ENCODE measurements at regions not wholly inside any gene's neighbourhood (a gene's known extent, or its start where the extent isn't known, plus 50 kb on each side); places are given as distances from the start of the nearest gene placed in this dataset.

- H3K27ac Mint-ChIP-seq = no peak overlapping the region
- peaks cover 3% of the 10 kb centered on the region for H3K36me3 Mint-ChIP-seq (ENCODE audit: insufficient read depth)
- peaks cover 11% of the 10 kb centered on the region for H3K9me3 Mint-ChIP-seq (ENCODE audit: low read depth)
- no peak for TF ChIP-seq CTCF (IDR thresholded peaks at IDR 0.05; ENCODE audit: unreplicated experiment)
- DNase-seq (ENCODE audit: low spot score, unreplicated experiment) = no peak
- H3K4me1 Mint-ChIP-seq (ENCODE audit: low read depth) = peaks cover 49% of the 10 kb centered on the region
- H3K27me3 Mint-ChIP-seq = no peaks in the 10 kb centered on the region
- H3K4me3 Mint-ChIP-seq (ENCODE audit: low read depth) = no peak overlapping the region
These were observed 54.5 kb upstream of the ARMC2 start for GRCh38 chr6:108793516-108794251.

GRCh38 chr6:108795122-108795521 lies 53.1 kb upstream of the ARMC2 start:
- no peak for TF ChIP-seq CTCF (IDR thresholded peaks at IDR 0.05; ENCODE audit: unreplicated experiment)
- H3K4me1 Mint-ChIP-seq (ENCODE audit: low read depth) = peaks cover 62% of the 10 kb centered on the region
- no peaks in the 10 kb centered on the region for H3K27me3 Mint-ChIP-seq
- no peak overlapping the region for H3K4me3 Mint-ChIP-seq (ENCODE audit: low read depth)
- peaks cover 2% of the 10 kb centered on the region for H3K36me3 Mint-ChIP-seq (ENCODE audit: insufficient read depth)
- H3K9me3 Mint-ChIP-seq (ENCODE audit: low read depth) = peaks cover 3% of the 10 kb centered on the region
- H3K27ac Mint-ChIP-seq = peak overlapping the region; percentile 87
- DNase-seq (ENCODE audit: low spot score, unreplicated experiment) = no peak

DNA sequence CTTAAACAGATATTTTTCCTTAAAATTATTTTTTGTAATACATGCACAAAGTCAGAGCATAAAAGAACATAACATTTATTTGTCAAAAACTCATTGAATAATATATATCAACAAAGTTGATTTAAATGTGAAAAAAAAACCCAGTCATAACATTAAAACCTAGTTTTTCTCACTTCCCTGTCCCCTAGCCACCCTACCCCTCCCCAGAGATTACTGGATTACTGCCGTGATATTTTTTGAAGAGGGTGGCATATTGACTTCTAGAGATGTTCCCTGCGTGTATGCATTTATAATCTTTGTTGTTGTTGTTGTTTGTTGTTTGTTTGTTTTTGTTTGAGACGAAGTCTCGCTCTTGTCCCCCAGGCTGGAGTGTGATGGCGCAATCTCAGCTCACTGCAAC lies 52.4 kb upstream of the ARMC2 start:
- no peak for DNase-seq (ENCODE audit: low spot score, unreplicated experiment)
- H3K9me3 Mint-ChIP-seq (ENCODE audit: low read depth) = peaks cover 3% of the 10 kb centered on the region
- no peak for TF ChIP-seq CTCF (IDR thresholded peaks at IDR 0.05; ENCODE audit: unreplicated experiment)
- no peak overlapping the region for H3K4me3 Mint-ChIP-seq (ENCODE audit: low read depth)
- peaks cover 65% of the 10 kb centered on the region for H3K4me1 Mint-ChIP-seq (ENCODE audit: low read depth)
- H3K36me3 Mint-ChIP-seq (ENCODE audit: insufficient read depth) = peaks cover 2% of the 10 kb centered on the region
- H3K27ac Mint-ChIP-seq = peak overlapping the region; percentile 52
- H3K27me3 Mint-ChIP-seq = no peaks in the 10 kb centered on the region

DNA sequence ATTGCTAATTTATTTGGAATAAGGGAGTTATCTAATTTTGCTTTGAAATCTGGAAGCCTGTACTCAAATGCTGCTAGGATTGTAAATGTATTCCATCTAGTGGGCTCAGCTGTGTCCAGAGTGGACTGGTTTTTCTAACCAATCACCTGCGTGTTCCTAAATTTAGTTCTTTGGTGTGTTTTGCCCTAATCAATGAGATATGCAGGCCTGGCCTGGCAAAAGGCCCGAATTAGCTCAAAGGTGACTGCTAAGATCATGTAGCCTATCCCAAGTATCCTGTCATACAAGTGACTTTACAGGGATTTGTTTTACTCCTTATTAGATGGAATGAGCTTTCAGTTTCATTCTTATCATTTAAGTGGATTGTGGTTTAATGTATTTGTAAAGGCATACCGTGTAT lies 51.3 kb upstream of the ARMC2 start:
- Mint-ChIP-seq H3K27ac (peak overlapping the region; percentile 72), H3K4me1 (ENCODE audit: low read depth) (peaks cover 70% of the 10 kb centered on the region), H3K4me3 (ENCODE audit: low read depth) (no peak overlapping the region), H3K36me3 (ENCODE audit: insufficient read depth) (peaks cover 2% of the 10 kb centered on the region), H3K27me3 (no peaks in the 10 kb centered on the region), H3K9me3 (ENCODE audit: low read depth) (peaks cover 3% of the 10 kb centered on the region)
- no peak for TF ChIP-seq CTCF (IDR thresholded peaks at IDR 0.05; ENCODE audit: unreplicated experiment)
- no peak for DNase-seq (ENCODE audit: low spot score, unreplicated experiment)

DNA sequence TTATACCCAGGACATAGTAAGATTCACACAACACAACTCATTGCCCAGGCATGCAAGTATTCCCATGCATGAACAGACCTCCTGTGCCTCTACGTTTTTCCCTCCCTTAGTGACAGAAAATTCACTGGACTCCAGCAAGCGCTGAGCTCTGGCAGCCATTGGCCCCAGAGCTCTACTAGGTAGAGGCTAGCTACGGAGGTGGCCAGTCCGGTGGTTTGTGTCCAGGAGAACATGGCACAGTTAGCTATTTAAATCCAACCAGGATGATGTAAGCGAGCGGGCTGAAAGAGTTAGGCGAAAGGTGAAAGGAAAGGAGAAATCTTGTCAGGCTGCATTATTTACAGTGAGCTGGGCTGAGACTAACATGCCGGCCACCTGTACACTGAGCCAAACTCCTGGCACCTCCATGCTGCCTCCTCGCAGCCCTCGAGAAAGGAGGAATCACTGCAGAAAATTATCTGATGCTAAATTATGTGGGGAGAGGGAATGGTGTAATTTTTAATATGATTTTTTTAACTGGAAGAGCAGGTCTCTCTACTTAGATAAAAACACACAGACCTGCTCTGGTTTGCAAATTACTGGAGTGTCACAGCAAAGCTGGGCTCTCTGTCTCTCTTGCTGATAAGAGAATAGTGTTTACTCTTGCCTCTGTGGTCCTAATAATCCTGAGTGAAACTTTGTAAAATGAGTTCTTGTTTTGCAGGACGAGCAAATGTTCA lies 50.1 kb upstream of the ARMC2 start:
- H3K27ac Mint-ChIP-seq = peak overlapping the region; percentile 93

More for the DNA sequence above, 50.1 kb upstream of the ARMC2 start:
- H3K9me3 Mint-ChIP-seq (ENCODE audit: low read depth) = no peaks in the 10 kb centered on the region
- no peak for TF ChIP-seq CTCF (IDR thresholded peaks at IDR 0.05; ENCODE audit: unreplicated experiment)
- no peaks in the 10 kb centered on the region for H3K36me3 Mint-ChIP-seq (ENCODE audit: insufficient read depth)
- DNase-seq (ENCODE audit: low spot score, unreplicated experiment) = no peak
- H3K4me3 Mint-ChIP-seq (ENCODE audit: low read depth) = peak overlapping the region; percentile 2
- no peaks in the 10 kb centered on the region for H3K27me3 Mint-ChIP-seq
- peaks cover 70% of the 10 kb centered on the region for H3K4me1 Mint-ChIP-seq (ENCODE audit: low read depth)

Data from progenitor cell of endocrine pancreas (in vitro differentiated cells).